K562 (cell line): ENCODE measurements at regions not wholly inside any gene's neighbourhood (a gene's known extent, or its start where the extent isn't known, plus 50 kb on each side); places are given as distances from the start of the nearest gene placed in this dataset.

Experiments used
- ATAC-seq: fragments of 200-7000 bp; cut with Tn5 transposase; 3 replicates; pipeline ENCODE4 v1.9.1; 2020; ENCODE audit warnings: moderate library complexity
- BruUV-seq: library from RNA; stranded (reverse); fragments of 400-500 nt; replicated peaks from 2 replicates; lab custom pipeline; 2021; lab: Mats Ljungman, UMichigan
- CTCF ChIA-PET: fragments of 300-600 bp; formaldehyde crosslinking; extraction: SDS; loops from one replicate; lab custom pipeline; 2021; ENCODE audit warnings: low intra/inter-chr PET ratio; lab: Yijun Ruan, JAX
- POLR2A ChIA-PET: fragments of 300-600, 350-650 bp; sonication (Branson Sonifier 250); formaldehyde crosslinking; extraction: SDS; loops from one replicate; lab custom pipeline; 2021; ENCODE audit warnings: antibody characterized with exemption, inconsistent platforms; lab: Yijun Ruan, JAX
- DNase-seq, 4 experiments: peaks; one replicate each; pipeline versions ENCODE4 v3.0.0 to v3.0.0-alpha.2; 2011 to 2018; ENCODE audit warnings: low spot score in 3 of 4, mixed read lengths in 3 of 4; ENCODE audit errors: extremely low read depth in 1 of 4
- FAIRE-seq: peaks from 2 replicates; lab custom pipeline; 2011; peaks lifted over from hg19 to GRCh38; lab: Jason Lieb, UNC
- H2AFZ ChIP-seq: 2 replicates; pipeline ENCODE4 v1.6.0; 2011; ENCODE audit warnings: low read depth, low read length, control low read depth, inconsistent platforms
- H3K27ac ChIP-seq: fragments of 200-600 bp; 3 replicates; pipeline ENCODE4 v1.8.0; 2011; ENCODE audit warnings: low read depth, mild to moderate bottlenecking, control low read depth, inconsistent platforms, low read length, moderate library complexity, mixed read lengths; ENCODE audit errors: extremely low read depth
- H3K27me3 ChIP-seq, 2 experiments: fragments of 300-600 bp in 1 of 2; 2 replicates in 1 of 2; 3 replicates in 1 of 2; pipeline versions ENCODE4 v1.6.0 to v1.8.0; 2011; ENCODE audit warnings: inconsistent platforms in 2 of 2, low read length in 2 of 2, mild to moderate bottlenecking in 1 of 2, mixed read lengths in 1 of 2, moderate library complexity in 1 of 2; ENCODE audit not compliant: control insufficient read depth in 2 of 2, insufficient read depth in 2 of 2
- H3K36me3 ChIP-seq: fragments of 300-600 bp; 3 replicates; pipeline ENCODE4 v1.8.0; 2011; ENCODE audit warnings: mild to moderate bottlenecking, low read length, inconsistent platforms; ENCODE audit not compliant: control insufficient read depth, insufficient read depth
- H3K4me1 ChIP-seq, 2 experiments: fragments of 200-600 bp in 1 of 2; replicated peaks in 1 of 2; 2 replicates in 1 of 2; 3 replicates in 1 of 2; pipeline versions ENCODE4 v1.5.1 to v1.8.0; 2011; ENCODE audit warnings: inconsistent platforms in 2 of 2, low read length in 2 of 2, mild to moderate bottlenecking in 1 of 2, mixed read lengths in 1 of 2, moderate library complexity in 1 of 2; ENCODE audit not compliant: control insufficient read depth in 2 of 2, insufficient read depth in 2 of 2
- H3K4me2 ChIP-seq: 2 replicates; pipeline ENCODE4 v1.6.1; 2011; ENCODE audit warnings: low read length, control low read depth, inconsistent platforms, mixed read lengths; ENCODE audit not compliant: insufficient read depth
- H3K4me3 ChIP-seq: fragments of 200-600 bp; sonication (generic), shearing (Covaris generic); 2 replicates; pipeline ENCODE4 v1.5.1; 2016; ENCODE audit warnings: control low read depth, inconsistent platforms
- H3K79me2 ChIP-seq: fragments of 200-600 bp; 3 replicates; pipeline ENCODE4 v1.8.0; 2011; ENCODE audit warnings: low read length, inconsistent platforms; ENCODE audit not compliant: control insufficient read depth, insufficient read depth
- H3K9ac ChIP-seq, 2 experiments: 2 replicates each; pipeline versions ENCODE4 v1.6.0 to v1.6.1; 2011; ENCODE audit warnings: low read depth in 2 of 2, low read length in 2 of 2, control low read depth in 1 of 2, inconsistent platforms in 1 of 2, mild to moderate bottlenecking in 1 of 2, mixed read lengths in 1 of 2; ENCODE audit not compliant: insufficient read depth in 1 of 2
- H3K9me1 ChIP-seq: one replicate; pipeline ENCODE4 v1.6.0; 2011; ENCODE audit warnings: inconsistent platforms, mild to moderate bottlenecking, low read length, moderate library complexity; ENCODE audit not compliant: control insufficient read depth, insufficient read depth
- H3K9me3 ChIP-seq: replicated peaks from 2 replicates; pipeline ENCODE4 v1.5.1; 2011; ENCODE audit warnings: low read depth, low read length, inconsistent platforms; ENCODE audit not compliant: control insufficient read depth, insufficient read depth
- H4K20me1 ChIP-seq: replicated peaks from 2 replicates; pipeline ENCODE4 v1.6.1; 2011; ENCODE audit warnings: low read length, inconsistent platforms, mixed read lengths; ENCODE audit not compliant: control insufficient read depth, insufficient read depth
- CREM ChIP-seq: IDR thresholded peaks from 2 replicates; pipeline ENCODE4 v1.6.1; 2014; ENCODE audit warnings: antibody characterized with exemption, low read depth
- ETV6 ChIP-seq, 3 experiments: fragments of 150-350 bp in 1 of 3; sonication (generic) in 1 of 3; formaldehyde crosslinking in 1 of 3; IDR thresholded peaks; 2 replicates each; pipeline versions ENCODE4 v1.6.1 to v1.8.0; 2014 to 2022; ENCODE audit warnings: borderline replicate concordance in 2 of 3, low read depth in 2 of 3, antibody characterized with exemption in 1 of 3, low read length in 1 of 3, mild to moderate bottlenecking in 1 of 3, missing genetic modification reagents in 1 of 3
- FOXM1 ChIP-seq, 2 experiments: fragments of 450-650 bp in 1 of 2; sonication (generic) in 1 of 2; formaldehyde crosslinking in 1 of 2; IDR thresholded peaks; 2 replicates each; pipeline versions ENCODE4 v1.6.1 to v1.9.0; 2017 to 2022; ENCODE audit warnings: low read depth in 2 of 2, mild to moderate bottlenecking in 2 of 2, missing genetic modification reagents in 1 of 2, moderate library complexity in 1 of 2
- FOXO4 ChIP-seq: fragments of 450-650 bp; formaldehyde crosslinking; IDR thresholded peaks from 2 replicates; pipeline ENCODE4 v1.4.0; 2020; ENCODE audit warnings: mild to moderate bottlenecking, moderate library complexity
- MED1 ChIP-seq: sonication (generic); formaldehyde crosslinking; IDR thresholded peaks from 2 replicates; pipeline ENCODE4 v1.8.1; 2023; ENCODE audit warnings: missing genetic modification reagents, borderline replicate concordance
- MEF2A ChIP-seq: IDR thresholded peaks from 2 replicates; pipeline ENCODE4 v1.6.1; 2011; ENCODE audit warnings: low read depth, mild to moderate bottlenecking, low read length, moderate library complexity; ENCODE audit not compliant: control insufficient read depth
- PML ChIP-seq: IDR thresholded peaks from 2 replicates; pipeline ENCODE4 v1.6.1; 2012; ENCODE audit warnings: low read length, inconsistent platforms
- PURB ChIP-seq: sonication (generic); formaldehyde crosslinking; IDR thresholded peaks from 2 replicates; pipeline ENCODE4 v1.9.0; 2021; ENCODE audit warnings: low read depth, mild to moderate bottlenecking, missing genetic modification reagents
- RBM39 ChIP-seq: fragments of 200-400 bp; formaldehyde crosslinking; optimal IDR thresholded peaks from 2 replicates; pipeline ENCODE3; 2018; ENCODE audit warnings: low read depth, low read length
- SNAPC5 ChIP-seq: fragments of 250-450 bp; sonication (Bioruptor Pico); IDR thresholded peaks from 2 replicates; pipeline ENCODE4 v1.8.0; 2021; ENCODE audit warnings: moderate library complexity, mild to moderate bottlenecking, inconsistent platforms
- SPI1 ChIP-seq: IDR thresholded peaks from 2 replicates; pipeline ENCODE4 v1.6.1; 2011; ENCODE audit warnings: low read depth, low read length, control low read depth, borderline replicate concordance
- XRCC5 ChIP-seq: fragments of 200-400 bp; formaldehyde crosslinking; IDR thresholded peaks from 2 replicates; pipeline ENCODE4 v1.6.1; 2017; ENCODE audit warnings: low read depth, mild to moderate bottlenecking, low read length
- ZZZ3 ChIP-seq: fragments of 450-650 bp; IDR thresholded peaks from 2 replicates; pipeline ENCODE4 v1.6.1; 2016; ENCODE audit warnings: antibody characterized with exemption, mild to moderate bottlenecking, moderate library complexity
- WGBS: fragments of 100-300 bp; shearing (Covaris generic); methylation state at CpG from one replicate; pipeline ENCODE4 v1.1.6; 2016; ENCODE audit warnings: low coverage, mixed read lengths; ENCODE audit not compliant: insufficient coverage; ENCODE audit errors: missing lambda C conversion rate; 5-methylcytosine and 5-hydroxymethylcytosine counted together
- in situ Hi-C: fragments of 300-500 bp; cut with MboI; formaldehyde crosslinking; loops from 4 replicates; pipeline ENCODE4 v1.15.0; 2018; ENCODE audit warnings: inconsistent platforms, mixed read lengths
- intact Hi-C: fragments of 100-400 bp; cut with micrococcal nuclease; formaldehyde crosslinking; loops from 2 replicates; pipeline ENCODE4 v1.14.2; 2022
- TF ChIP-seq, protein P1 (sequence below): fragments of 250-450 bp; sonication (Bioruptor Pico); IDR thresholded peaks from 2 replicates; pipeline ENCODE4 v1.4.0; 2020; ENCODE audit warnings: mild to moderate bottlenecking
- TF ChIP-seq, protein P2 (sequence below): fragments of 450-650 bp; IDR thresholded peaks from 2 replicates; pipeline ENCODE4 v1.7.0; 2016; ENCODE audit warnings: borderline replicate concordance

- no TSS peak for BruUV-seq
- POLR2A ChIA-PET = no interaction called here
- Histone ChIP-seq H3K9ac (no peak overlapping the region), H3K9me1 (no peaks in the 10 kb centered on the region), H3K27me3 (no peaks in the 10 kb centered on the region), H3K4me3 (no peak overlapping the region), H3K4me1 (no peaks in the 10 kb centered on the region), H3K9me3 (no peaks in the 10 kb centered on the region), H3K79me2 (no peaks in the 10 kb centered on the region), H4K20me1 (no peaks in the 10 kb centered on the region), H3K4me2 (no peak overlapping the region), H3K36me3 (no peaks in the 10 kb centered on the region), H2AFZ (no peak overlapping the region), H3K27ac (no peak overlapping the region)
- in situ Hi-C loops (no loop called here), intact Hi-C loops (no loop called here)
- FAIRE-seq = no peak
- WGBS = 0% methylated on average over 2 of the region's 8 CpGs
- CTCF ChIA-PET = no interaction called here
- no peak for ATAC-seq
- TF ChIP-seq FOXO4 (CRISPR knock-in tag) (no peak), ETV6 (IDR thresholded peaks at IDR 0.05; ENCODE audit: borderline replicate concordance in 1 of 2, low read depth in 2 of 2, low read length in 1 of 2) (no peak), ETV6 (CRISPR knock-in tag; IDR thresholded peaks at IDR 0.05; ENCODE audit: borderline replicate concordance) (no peak), MED1 (CRISPR knock-in tag) (no peak), RBM39 (no peak), SNAPC5 (CRISPR knock-in tag) (no peak), XRCC5 (no peak), PURB (no peak), SPI1 (no peak), MEF2A (no peak), ZZZ3 (no peak), PML (no peak), FOXM1 (IDR thresholded peaks at IDR 0.05; ENCODE audit: low read depth) (no peak), FOXM1 (CRISPR knock-in tag; IDR thresholded peaks at IDR 0.05; ENCODE audit: low read depth) (no peak), CREM (no peak)
- TF ChIP-seq, protein P1, sequence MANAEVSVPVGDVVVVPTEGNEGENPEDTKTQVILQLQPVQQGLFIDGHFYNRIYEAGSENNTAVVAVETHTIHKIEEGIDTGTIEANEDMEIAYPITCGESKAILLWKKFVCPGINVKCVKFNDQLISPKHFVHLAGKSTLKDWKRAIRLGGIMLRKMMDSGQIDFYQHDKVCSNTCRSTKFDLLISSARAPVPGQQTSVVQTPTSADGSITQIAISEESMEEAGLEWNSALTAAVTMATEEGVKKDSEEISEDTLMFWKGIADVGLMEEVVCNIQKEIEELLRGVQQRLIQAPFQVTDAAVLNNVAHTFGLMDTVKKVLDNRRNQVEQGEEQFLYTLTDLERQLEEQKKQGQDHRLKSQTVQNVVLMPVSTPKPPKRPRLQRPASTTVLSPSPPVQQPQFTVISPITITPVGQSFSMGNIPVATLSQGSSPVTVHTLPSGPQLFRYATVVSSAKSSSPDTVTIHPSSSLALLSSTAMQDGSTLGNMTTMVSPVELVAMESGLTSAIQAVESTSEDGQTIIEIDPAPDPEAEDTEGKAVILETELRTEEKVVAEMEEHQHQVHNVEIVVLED (CRISPR knock-in tag) = no peak
- TF ChIP-seq, protein P2, sequence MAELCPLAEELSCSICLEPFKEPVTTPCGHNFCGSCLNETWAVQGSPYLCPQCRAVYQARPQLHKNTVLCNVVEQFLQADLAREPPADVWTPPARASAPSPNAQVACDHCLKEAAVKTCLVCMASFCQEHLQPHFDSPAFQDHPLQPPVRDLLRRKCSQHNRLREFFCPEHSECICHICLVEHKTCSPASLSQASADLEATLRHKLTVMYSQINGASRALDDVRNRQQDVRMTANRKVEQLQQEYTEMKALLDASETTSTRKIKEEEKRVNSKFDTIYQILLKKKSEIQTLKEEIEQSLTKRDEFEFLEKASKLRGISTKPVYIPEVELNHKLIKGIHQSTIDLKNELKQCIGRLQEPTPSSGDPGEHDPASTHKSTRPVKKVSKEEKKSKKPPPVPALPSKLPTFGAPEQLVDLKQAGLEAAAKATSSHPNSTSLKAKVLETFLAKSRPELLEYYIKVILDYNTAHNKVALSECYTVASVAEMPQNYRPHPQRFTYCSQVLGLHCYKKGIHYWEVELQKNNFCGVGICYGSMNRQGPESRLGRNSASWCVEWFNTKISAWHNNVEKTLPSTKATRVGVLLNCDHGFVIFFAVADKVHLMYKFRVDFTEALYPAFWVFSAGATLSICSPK = no peak
- DNase-seq = no peak
Measured at GRCh38 chr4:160175064-160175643, 1072.3 kb downstream of the RAPGEF2 start.
